Bronchial epithelial cell (primary cell): ENCODE measurements at regions not wholly inside any gene's neighbourhood (a gene's known extent, or its start where the extent isn't known, plus 50 kb on each side); places are given as distances from the start of the nearest gene placed in this dataset.

Source experiments
- DNase-seq: peaks from one replicate; pipeline ENCODE4 v3.0.0-alpha.2; 2010; ENCODE audit warnings: low read depth
- FAIRE-seq: peaks from 2 replicates; lab custom pipeline; 2011; peaks lifted over from hg19 to GRCh38; lab: Jason Lieb, UNC
- H3K27me3 ChIP-seq: 2 replicates; pipeline ENCODE4 v1.5.1; 2011; ENCODE audit warnings: low read length; ENCODE audit not compliant: control insufficient read depth, insufficient read depth
- H3K36me3 ChIP-seq: 2 replicates; pipeline ENCODE4 v1.5.1; 2011; ENCODE audit warnings: low read length; ENCODE audit not compliant: control insufficient read depth, insufficient read depth
- H3K4me3 ChIP-seq: 2 replicates; pipeline ENCODE4 v1.5.1; 2011; ENCODE audit warnings: mild to moderate bottlenecking, low read depth, low read length, control low read depth
- TF ChIP-seq, protein P1 (sequence below): IDR thresholded peaks from 2 replicates; pipeline ENCODE4 v1.5.1; 2011; ENCODE audit warnings: mild to moderate bottlenecking, moderate library complexity, low read length, control low read depth, inconsistent platforms; ENCODE audit not compliant: insufficient read depth, severe bottlenecking

DNA sequence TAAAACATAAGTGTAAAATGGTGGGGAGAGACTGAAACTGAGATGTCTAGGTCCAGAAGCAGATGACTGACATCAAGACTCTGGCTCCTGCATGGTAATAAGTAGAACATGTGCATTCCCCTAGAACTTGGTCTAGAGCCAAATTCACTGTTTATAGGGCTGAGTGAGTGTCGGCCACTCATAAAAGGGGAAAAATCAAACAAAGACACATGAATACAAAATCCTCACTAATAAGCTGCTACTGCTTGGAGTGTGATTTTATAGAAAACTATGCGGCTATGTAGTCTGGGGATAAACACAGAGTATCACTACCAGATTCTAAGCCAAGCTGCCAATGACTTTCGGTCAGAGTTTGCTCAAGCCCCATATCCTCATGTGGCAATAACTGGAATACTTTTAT is 1080.8 kb upstream of the DDX18 start:
- DNase-seq (no peak), FAIRE-seq (no peak)
- Histone ChIP-seq H3K27me3 (no peaks in the 10 kb centered on the region), H3K4me3 (no peak overlapping the region), H3K36me3 (no peaks in the 10 kb centered on the region)
- TF ChIP-seq, protein P1, sequence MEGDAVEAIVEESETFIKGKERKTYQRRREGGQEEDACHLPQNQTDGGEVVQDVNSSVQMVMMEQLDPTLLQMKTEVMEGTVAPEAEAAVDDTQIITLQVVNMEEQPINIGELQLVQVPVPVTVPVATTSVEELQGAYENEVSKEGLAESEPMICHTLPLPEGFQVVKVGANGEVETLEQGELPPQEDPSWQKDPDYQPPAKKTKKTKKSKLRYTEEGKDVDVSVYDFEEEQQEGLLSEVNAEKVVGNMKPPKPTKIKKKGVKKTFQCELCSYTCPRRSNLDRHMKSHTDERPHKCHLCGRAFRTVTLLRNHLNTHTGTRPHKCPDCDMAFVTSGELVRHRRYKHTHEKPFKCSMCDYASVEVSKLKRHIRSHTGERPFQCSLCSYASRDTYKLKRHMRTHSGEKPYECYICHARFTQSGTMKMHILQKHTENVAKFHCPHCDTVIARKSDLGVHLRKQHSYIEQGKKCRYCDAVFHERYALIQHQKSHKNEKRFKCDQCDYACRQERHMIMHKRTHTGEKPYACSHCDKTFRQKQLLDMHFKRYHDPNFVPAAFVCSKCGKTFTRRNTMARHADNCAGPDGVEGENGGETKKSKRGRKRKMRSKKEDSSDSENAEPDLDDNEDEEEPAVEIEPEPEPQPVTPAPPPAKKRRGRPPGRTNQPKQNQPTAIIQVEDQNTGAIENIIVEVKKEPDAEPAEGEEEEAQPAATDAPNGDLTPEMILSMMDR: no peak

DNA sequence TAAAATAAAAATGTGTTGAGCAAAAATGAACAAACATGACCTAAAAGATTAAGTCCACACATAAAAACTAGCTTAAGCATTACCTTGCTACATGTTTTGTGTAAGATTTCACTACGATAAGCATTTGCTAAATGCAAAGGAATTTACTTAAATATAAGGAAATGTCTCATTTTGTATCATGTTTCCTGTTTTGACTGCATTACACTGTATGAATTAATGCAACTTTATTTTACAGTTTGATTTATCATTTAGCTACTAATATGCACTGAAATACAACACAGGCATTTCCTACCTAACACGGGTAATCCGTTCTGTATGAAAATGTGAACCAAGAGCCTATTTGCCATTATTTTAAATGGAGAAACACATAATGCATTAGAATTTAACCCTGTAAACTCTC is 1076.5 kb upstream of the DDX18 start:
- FAIRE-seq: no peak
- no peaks in the 10 kb centered on the region for H3K27me3 ChIP-seq

DNA sequence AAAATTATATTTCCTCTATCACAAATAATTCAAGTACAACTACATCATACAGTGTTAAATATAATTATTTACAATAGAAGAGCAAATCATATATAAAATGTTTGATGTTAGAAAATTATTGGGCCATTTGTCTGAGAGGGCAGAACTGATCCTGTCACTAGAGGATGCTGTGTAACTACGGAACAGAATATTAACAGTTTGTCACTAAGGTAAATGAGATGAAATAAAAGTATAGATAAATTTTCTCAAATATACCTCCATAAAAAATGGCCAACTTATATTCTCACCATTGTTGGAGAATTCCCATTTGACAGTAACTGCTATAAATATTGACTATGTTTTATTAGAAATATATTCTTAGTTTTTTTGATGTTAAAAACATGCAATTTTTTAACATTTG is 1067.4 kb upstream of the DDX18 start:
- TF ChIP-seq, protein P1: no peak

More for the DNA sequence above, 1076.5 kb upstream of the DDX18 start:
- H3K4me3 ChIP-seq: no peak overlapping the region
- no peaks in the 10 kb centered on the region for H3K36me3 ChIP-seq
- no peak for DNase-seq
- TF ChIP-seq, protein P1: no peak

DNA sequence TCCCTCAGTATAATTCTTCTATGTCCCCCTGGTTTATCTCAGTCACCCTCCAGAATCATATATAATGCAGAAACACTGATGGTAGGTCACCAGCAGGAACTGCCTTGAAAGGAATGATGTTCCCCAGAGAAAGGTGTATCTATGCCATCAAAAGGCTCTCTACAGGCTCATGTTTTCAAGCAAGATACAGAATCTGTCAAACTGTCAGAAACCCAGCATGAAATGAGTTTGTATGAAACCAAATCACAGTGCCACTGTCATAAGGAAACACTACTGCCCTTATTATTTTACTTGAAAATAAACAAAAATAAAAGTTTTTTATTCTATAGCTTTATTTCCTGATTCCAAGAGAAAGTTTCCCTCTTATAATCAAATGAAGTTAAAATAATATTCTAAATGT is 1064.5 kb upstream of the DDX18 start:
- no peak overlapping the region for H3K4me3 ChIP-seq
- FAIRE-seq (no peak), DNase-seq (no peak)
- TF ChIP-seq, protein P1: no peak
- no peaks in the 10 kb centered on the region for H3K27me3 ChIP-seq
- no peaks in the 10 kb centered on the region for H3K36me3 ChIP-seq

More for the DNA sequence above, 1067.4 kb upstream of the DDX18 start:
- H3K4me3 ChIP-seq: no peak overlapping the region
- DNase-seq (no peak), FAIRE-seq (no peak)
- H3K27me3 ChIP-seq: no peaks in the 10 kb centered on the region
- H3K36me3 ChIP-seq: no peaks in the 10 kb centered on the region

DNA sequence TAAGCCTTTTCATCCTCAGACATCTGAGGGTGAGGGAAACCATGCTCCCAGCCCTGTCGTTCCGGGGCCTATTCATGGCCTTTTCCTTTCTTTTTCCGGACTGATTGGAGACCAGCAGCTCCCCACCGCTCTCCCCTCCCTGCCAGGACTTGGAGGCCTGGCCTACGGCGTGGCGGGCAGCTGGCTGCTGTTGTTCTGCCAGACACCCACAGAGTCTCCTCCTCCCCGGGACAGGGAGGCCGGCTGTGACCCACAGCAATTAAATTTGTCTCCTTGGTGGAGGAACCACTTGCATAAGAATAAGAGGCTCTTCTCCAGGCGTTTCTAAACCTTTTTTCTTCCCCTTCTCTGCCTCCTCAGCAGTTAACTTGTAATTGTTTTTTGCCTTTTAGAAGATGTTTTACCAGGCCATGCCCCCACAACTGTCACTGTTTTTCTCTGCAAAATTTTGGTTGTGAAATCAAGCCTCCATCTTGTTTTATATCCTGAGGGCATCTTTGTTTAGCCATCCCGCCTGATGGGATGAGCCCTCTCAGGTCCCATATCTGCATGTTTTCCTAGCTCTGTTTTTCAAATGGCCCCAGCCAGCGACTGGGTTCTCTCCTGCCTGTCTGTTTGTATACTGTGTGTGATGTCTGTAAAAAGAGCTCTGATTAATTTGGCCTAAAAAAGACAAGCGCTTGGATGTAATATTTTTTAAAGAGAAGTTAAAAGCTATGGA is 1060.0 kb upstream of the DDX18 start:
- Histone ChIP-seq H3K27me3 (no peaks in the 10 kb centered on the region), H3K4me3 (no peak overlapping the region), H3K36me3 (no peaks in the 10 kb centered on the region)
- TF ChIP-seq, protein P1: no peak
- FAIRE-seq: no peak
- DNase-seq: no peak

DNA sequence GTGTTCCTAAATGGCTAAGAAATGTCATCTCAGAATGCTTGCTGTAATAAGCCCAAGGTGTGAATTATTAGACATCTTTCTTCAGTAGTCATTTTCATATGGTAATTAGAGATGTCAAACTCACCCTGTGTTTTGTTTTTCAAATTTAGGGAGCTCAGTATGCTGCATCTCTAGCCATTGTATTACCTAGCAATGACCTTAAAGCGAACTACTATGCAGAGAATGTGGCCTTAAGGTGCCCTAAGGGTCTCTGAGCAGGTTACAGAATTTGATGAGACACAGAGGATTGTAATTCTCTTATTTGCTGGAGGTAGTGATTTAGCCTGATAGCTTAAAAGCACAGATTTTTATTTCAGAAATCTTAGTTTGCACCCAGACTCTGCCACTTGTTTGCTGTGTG is 1052.6 kb upstream of the DDX18 start:
- DNase-seq (no peak), FAIRE-seq (no peak)
- Histone ChIP-seq H3K36me3 (no peaks in the 10 kb centered on the region), H3K4me3 (no peak overlapping the region), H3K27me3 (no peaks in the 10 kb centered on the region)
- TF ChIP-seq, protein P1: no peak
